ENCODE measurements at regions not wholly inside any gene's neighbourhood (a gene's known extent, or its start where the extent isn't known, plus 50 kb on each side); places are given as distances from the start of the nearest gene placed in this dataset.

- TF ChIP-seq LEF1 (IDR thresholded peaks at IDR 0.05; ENCODE audit: borderline replicate concordance) = no peak
- TF ChIP-seq TARDBP (IDR thresholded peaks at IDR 0.05) = no peak
- no peak for TF ChIP-seq PKNOX1 (IDR thresholded peaks at IDR 0.05)
- no peak for TF ChIP-seq ELF4 (IDR thresholded peaks at IDR 0.05)
- no peak for TF ChIP-seq FOXA1 (IDR thresholded peaks at IDR 0.05)
- TF ChIP-seq ARNT (IDR thresholded peaks at IDR 0.05) = no peak
- no peak for TF ChIP-seq CTBP1 (IDR thresholded peaks at IDR 0.05; ENCODE audit: borderline replicate concordance)
- no peak for TF ChIP-seq L3MBTL2 (conservative IDR thresholded peaks at IDR 0.05)
- TF ChIP-seq FOXM1 (IDR thresholded peaks at IDR 0.05; ENCODE audit: borderline replicate concordance) = no peak
- TF ChIP-seq SUZ12 (IDR thresholded peaks at IDR 0.05) = no peak
- no peak for TF ChIP-seq FOXK2 (IDR thresholded peaks at IDR 0.05)
- no peak for TF ChIP-seq BHLHE40 (IDR thresholded peaks at IDR 0.05; ENCODE audit: borderline replicate concordance)
- TF ChIP-seq NFRKB (IDR thresholded peaks at IDR 0.05) = no peak
- TF ChIP-seq ZNF384 (IDR thresholded peaks at IDR 0.05) = no peak
Measured at GRCh38 chr6:129920103-129920798, 59.1 kb upstream of the TMEM244 start.
